Liver (tissue), 7 donors: ENCODE measurements at regions not wholly inside any gene's neighbourhood (a gene's known extent, or its start where the extent isn't known, plus 50 kb on each side); places are given as distances from the start of the nearest gene placed in this dataset.

Experiments used
- DNase-seq: peaks from one replicate; pipeline ENCODE4 v3.0.0-alpha.2; 2017; ENCODE audit warnings: low spot score
- H3K27ac ChIP-seq, 2 donors: one replicate each; pipeline ENCODE4 v1.7.0; 2013; ENCODE audit warnings: inconsistent platforms in 2 of 2, low read length in 2 of 2, control low read depth in 1 of 2, low read depth in 1 of 2, mild to moderate bottlenecking in 1 of 2
- H3K27me3 ChIP-seq, 4 donors: one replicate each; pipeline versions ENCODE4 v1.6.1 to v1.7.0; 2013; ENCODE audit warnings: low read length in 3 of 4, inconsistent platforms in 1 of 4, mild to moderate bottlenecking in 1 of 4, moderate library complexity in 1 of 4; ENCODE audit not compliant: control insufficient read depth in 4 of 4, insufficient read depth in 4 of 4
- H3K36me3 ChIP-seq, 4 donors: one replicate each; pipeline versions ENCODE4 v1.6.1 to v1.7.0; 2013; ENCODE audit warnings: low read length in 3 of 4, mild to moderate bottlenecking in 3 of 4, low read depth in 1 of 4, moderate library complexity in 1 of 4; ENCODE audit not compliant: control insufficient read depth in 4 of 4, insufficient read depth in 3 of 4
- H3K4me1 ChIP-seq, 4 donors: one replicate each; pipeline versions ENCODE4 v1.6.1 to v1.7.0; 2013; ENCODE audit warnings: low read length in 3 of 4, mild to moderate bottlenecking in 3 of 4, moderate library complexity in 1 of 4; ENCODE audit not compliant: control insufficient read depth in 4 of 4, insufficient read depth in 4 of 4
- H3K4me3 ChIP-seq, 3 donors: one replicate each; pipeline versions ENCODE4 v1.6.1 to v1.7.0; 2013; ENCODE audit warnings: low read length in 3 of 3, control low read depth in 1 of 3, low read depth in 1 of 3, mild to moderate bottlenecking in 1 of 3
- H3K9ac ChIP-seq, 2 donors: one replicate each; pipeline ENCODE4 v1.7.0; 2013; ENCODE audit warnings: low read length in 2 of 2, mild to moderate bottlenecking in 2 of 2, moderate library complexity in 2 of 2, control low read depth in 1 of 2, low read depth in 1 of 2
- H3K9me3 ChIP-seq, 4 donors: one replicate each; pipeline versions ENCODE4 v1.6.1 to v1.7.0; 2013; ENCODE audit warnings: low read length in 3 of 4; ENCODE audit not compliant: control insufficient read depth in 4 of 4
- ATF3 ChIP-seq: IDR thresholded peaks from 2 replicates; pipeline ENCODE4 v1.6.1; 2016; ENCODE audit warnings: antibody characterized with exemption
- EGR1 ChIP-seq, 2 donors: IDR thresholded peaks; 2 replicates each; pipeline ENCODE4 v1.6.1; 2016 to 2018; ENCODE audit warnings: antibody characterized with exemption in 2 of 2, low read depth in 2 of 2
- FOXA1 ChIP-seq: IDR thresholded peaks from 2 replicates; pipeline ENCODE4 v1.6.1; 2016; ENCODE audit warnings: antibody characterized with exemption
- FOXA2 ChIP-seq: IDR thresholded peaks from 2 replicates; pipeline ENCODE4 v1.6.1; 2016; ENCODE audit warnings: antibody characterized with exemption
- GABPA ChIP-seq, 2 donors: IDR thresholded peaks in 1 of 2; conservative IDR thresholded peaks in 1 of 2; 2 replicates each; pipeline ENCODE4 v1.6.1; 2016; ENCODE audit warnings: antibody characterized with exemption in 2 of 2, mild to moderate bottlenecking in 1 of 2, moderate library complexity in 1 of 2
- HNF4A ChIP-seq, 2 donors: conservative IDR thresholded peaks; 2 replicates each; pipeline ENCODE4 v1.6.1; 2016; ENCODE audit warnings: antibody characterized with exemption in 2 of 2, mild to moderate bottlenecking in 2 of 2
- HNF4G ChIP-seq: IDR thresholded peaks from 2 replicates; pipeline ENCODE4 v1.6.1; 2016; ENCODE audit warnings: antibody characterized with exemption
- JUND ChIP-seq, 2 donors: IDR thresholded peaks; 2 replicates each; pipeline ENCODE4 v1.6.1; 2016; ENCODE audit warnings: antibody characterized with exemption in 2 of 2
- MAX ChIP-seq: IDR thresholded peaks from 2 replicates; pipeline ENCODE4 v1.6.1; 2016; ENCODE audit warnings: antibody characterized with exemption
- NR2F2 ChIP-seq: IDR thresholded peaks from 2 replicates; pipeline ENCODE4 v1.6.1; 2016; ENCODE audit warnings: antibody characterized with exemption
- REST ChIP-seq: IDR thresholded peaks from 2 replicates; pipeline ENCODE4 v1.6.1; 2016; ENCODE audit warnings: antibody characterized with exemption, mild to moderate bottlenecking
- RXRA ChIP-seq, 2 donors: IDR thresholded peaks; 2 replicates each; pipeline ENCODE4 v1.6.1; 2017 to 2018; ENCODE audit warnings: antibody characterized with exemption in 2 of 2, mild to moderate bottlenecking in 1 of 2
- SP1 ChIP-seq: IDR thresholded peaks from 2 replicates; pipeline ENCODE4 v1.6.1; 2018; ENCODE audit warnings: antibody characterized with exemption, mild to moderate bottlenecking
- TAF1 ChIP-seq: conservative IDR thresholded peaks from 2 replicates; pipeline ENCODE4 v1.6.1; 2016; ENCODE audit warnings: antibody characterized with exemption, mild to moderate bottlenecking
- YY1 ChIP-seq: IDR thresholded peaks from 2 replicates; pipeline ENCODE4 v1.6.1; 2016; ENCODE audit warnings: antibody characterized with exemption, mild to moderate bottlenecking
- ZBTB33 ChIP-seq: IDR thresholded peaks from 2 replicates; pipeline ENCODE4 v1.6.1; 2016; ENCODE audit warnings: antibody characterized with exemption
- WGBS: extraction: QIAGEN DNeasy Blood & Tissue Kit; methylation state at CpG from one replicate; pipeline ENCODE4 v1.1.7; 2013; 5-methylcytosine and 5-hydroxymethylcytosine counted together
- donor health status: healthy.
- donor health status: healthy.
- donor health status: healthy.
- donor health status: healthy.

GRCh38 chrY:14139521-14139920 is 83.5 kb downstream of the VCY1B start:
- H3K27me3 ChIP-seq, result no peaks in the 10 kb centered on the region
- no peaks in the 10 kb centered on the region for H3K36me3 ChIP-seq
- H3K4me3 ChIP-seq, result no peak overlapping the region
- H3K27ac ChIP-seq, result no peak overlapping the region
- H3K4me1 ChIP-seq, result no peaks in the 10 kb centered on the region
- H3K9ac ChIP-seq, result no peak overlapping the region
- H3K9me3 ChIP-seq, result no peaks in the 10 kb centered on the region
- WGBS, result 29% methylated on average over 2 of the region's 2 CpGs
- DNase-seq, result no peak
- no peak for TF ChIP-seq ZBTB33
- no peak for TF ChIP-seq SP1
- no peak for TF ChIP-seq ATF3
- TF ChIP-seq TAF1, result no peak
- no peak for TF ChIP-seq FOXA1
- no peak for TF ChIP-seq YY1
- TF ChIP-seq MAX, result no peak
- no peak for TF ChIP-seq NR2F2
- no peak for TF ChIP-seq REST
- TF ChIP-seq GABPA (IDR thresholded peaks at IDR 0.05 in 1 of 2, conservative IDR thresholded peaks at IDR 0.05 in 1 of 2), result no peak
- no peak for TF ChIP-seq HNF4G
- TF ChIP-seq EGR1 (IDR thresholded peaks at IDR 0.05; ENCODE audit: low read depth in 2 of 2), result no peak

- no peak for TF ChIP-seq JUND (IDR thresholded peaks at IDR 0.05)
- no peak for TF ChIP-seq RXRA (IDR thresholded peaks at IDR 0.05)
- TF ChIP-seq TAF1, result no peak
- no peak for TF ChIP-seq GABPA (IDR thresholded peaks at IDR 0.05 in 1 of 2, conservative IDR thresholded peaks at IDR 0.05 in 1 of 2)
- TF ChIP-seq MAX, result no peak
- no peak for TF ChIP-seq FOXA2
- TF ChIP-seq REST, result no peak
- TF ChIP-seq YY1, result no peak
- TF ChIP-seq HNF4A (conservative IDR thresholded peaks at IDR 0.05), result no peak
Observed at GRCh38 chrY:14145614-14146013, 89.6 kb downstream of the VCY1B start.

More at GRCh38 chrY:14145614-14146013, 89.6 kb downstream of the VCY1B start:
- H3K9me3 ChIP-seq, result no peaks in the 10 kb centered on the region
- H3K9ac ChIP-seq, result no peak overlapping the region
- H3K4me1 ChIP-seq, result no peaks in the 10 kb centered on the region
- H3K4me3 ChIP-seq, result no peak overlapping the region
- H3K27ac ChIP-seq, result no peak overlapping the region
- no peaks in the 10 kb centered on the region for H3K27me3 ChIP-seq
- DNase-seq, result no peak
- no peaks in the 10 kb centered on the region for H3K36me3 ChIP-seq
